GM18870 (cell line): ENCODE measurements at regions not wholly inside any gene's neighbourhood (a gene's known extent, or its start where the extent isn't known, plus 50 kb on each side); places are given as distances from the start of the nearest gene placed in this dataset.

ENCODE experiments used
- ATAC-seq: cut with Tn5 transposase; IDR thresholded peaks from one replicate; pipeline ENCODE4 v1.9.1; 2021; ENCODE audit warnings: moderate library complexity; ENCODE audit not compliant: unreplicated experiment

DNA sequence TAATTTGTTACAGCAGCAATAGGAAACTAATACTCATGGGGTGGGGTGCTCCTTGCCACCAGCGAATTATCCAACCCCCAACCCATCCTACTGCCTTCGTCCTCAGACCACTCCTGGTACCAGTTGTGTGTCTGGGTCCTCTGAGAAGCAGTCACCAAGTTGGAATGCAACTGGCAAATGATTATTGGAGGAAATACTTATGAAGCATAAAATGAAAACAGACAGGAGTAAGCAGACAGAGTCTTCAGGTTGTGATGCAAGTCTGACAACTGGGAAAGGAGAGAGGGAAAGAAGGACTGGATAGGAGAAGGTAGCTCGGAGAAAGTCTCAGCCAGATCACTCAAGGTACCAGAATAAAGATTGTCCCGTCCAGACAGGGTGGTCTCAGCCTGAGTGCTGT, 181.1 kb upstream of the ARID2 start:
- ATAC-seq = no peak

DNA sequence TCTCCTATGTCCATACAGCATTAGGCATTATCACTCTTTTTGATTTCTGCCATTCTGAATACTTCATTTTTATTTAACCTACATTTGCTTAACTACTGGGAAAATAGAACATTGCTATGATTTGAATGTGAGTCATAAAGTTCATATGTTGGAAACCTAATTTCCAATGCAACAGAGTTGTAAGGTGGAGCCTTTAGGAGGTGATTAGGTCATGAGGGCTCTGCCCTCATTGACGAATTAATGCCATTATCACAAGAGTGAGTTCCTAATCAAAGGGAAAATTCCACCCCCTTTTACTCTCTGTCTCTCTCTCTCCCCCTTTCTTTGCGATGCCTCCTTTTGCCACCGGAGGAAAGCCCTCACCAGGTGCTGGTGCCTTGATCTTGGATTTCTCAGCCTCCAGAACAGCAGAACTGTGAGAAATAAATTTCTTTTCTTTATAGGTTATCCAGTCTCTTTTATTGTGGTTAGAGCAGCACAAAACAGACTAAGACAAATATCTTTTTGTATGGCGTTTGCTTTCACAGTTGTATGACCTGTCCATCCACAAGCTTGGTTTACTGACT, 180.1 kb upstream of the ARID2 start:
- ATAC-seq = no peak

DNA sequence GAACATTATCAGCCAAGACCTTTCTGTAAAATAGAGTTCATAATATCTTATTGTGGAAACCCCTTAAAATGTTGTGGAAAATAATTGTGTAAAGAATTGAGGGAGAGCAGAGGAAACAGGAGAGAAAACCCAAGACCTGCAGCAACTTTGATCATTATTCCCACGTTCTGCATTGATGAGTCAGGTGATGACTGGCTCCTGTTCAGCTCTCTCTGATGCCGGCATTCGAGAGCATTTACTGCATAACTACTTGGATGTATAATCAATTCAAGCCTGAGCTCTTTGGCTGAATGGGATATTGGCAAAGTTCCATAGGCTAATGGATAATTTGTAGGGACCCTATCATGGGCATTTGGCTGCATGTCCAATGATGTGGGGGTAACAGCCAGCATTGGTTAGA, 176.3 kb upstream of the ARID2 start:
- no peak for ATAC-seq

DNA sequence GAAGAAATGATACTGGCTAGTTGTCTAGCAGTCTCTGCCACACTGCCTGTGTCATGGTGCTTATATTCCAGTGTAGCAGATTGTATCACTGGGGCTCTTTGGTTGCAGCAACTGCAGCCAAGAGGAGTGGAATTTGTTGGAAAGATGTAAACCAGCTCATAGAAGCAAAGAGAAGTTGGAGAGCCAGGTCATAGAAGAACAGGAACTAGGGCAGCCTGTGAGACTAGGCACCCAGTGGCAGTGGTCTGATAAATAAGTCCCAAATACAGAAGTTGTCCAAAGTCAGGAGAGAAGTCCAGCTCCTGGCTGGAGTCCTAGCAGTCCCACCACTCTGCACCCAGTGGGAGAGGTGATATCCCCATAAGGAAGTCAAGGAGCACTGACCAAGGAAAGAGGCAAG, 172.5 kb upstream of the ARID2 start:
- no peak for ATAC-seq

DNA sequence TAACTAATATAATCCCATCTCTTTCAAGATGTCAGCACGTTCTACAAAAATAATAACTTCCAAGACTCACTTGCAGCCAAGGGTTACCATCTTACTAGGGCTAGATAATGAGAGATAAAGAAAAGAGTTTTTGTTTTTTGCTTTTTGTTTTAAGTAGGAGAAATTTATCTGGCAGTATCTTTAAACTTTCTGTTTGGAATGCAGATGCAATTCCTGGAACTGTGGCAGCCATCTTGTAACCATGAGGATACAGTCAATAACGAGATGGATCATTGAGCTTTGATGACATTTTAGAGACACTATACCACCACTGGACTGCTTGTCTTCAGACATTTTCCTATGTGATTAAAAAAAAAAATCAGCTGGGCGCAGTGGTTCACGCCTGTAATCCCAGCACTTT, 171.2 kb upstream of the ARID2 start:
- no peak for ATAC-seq

- no peak for ATAC-seq
Observed at GRCh38 chr12:45559537-45559936, 170.0 kb upstream of the ARID2 start.

DNA sequence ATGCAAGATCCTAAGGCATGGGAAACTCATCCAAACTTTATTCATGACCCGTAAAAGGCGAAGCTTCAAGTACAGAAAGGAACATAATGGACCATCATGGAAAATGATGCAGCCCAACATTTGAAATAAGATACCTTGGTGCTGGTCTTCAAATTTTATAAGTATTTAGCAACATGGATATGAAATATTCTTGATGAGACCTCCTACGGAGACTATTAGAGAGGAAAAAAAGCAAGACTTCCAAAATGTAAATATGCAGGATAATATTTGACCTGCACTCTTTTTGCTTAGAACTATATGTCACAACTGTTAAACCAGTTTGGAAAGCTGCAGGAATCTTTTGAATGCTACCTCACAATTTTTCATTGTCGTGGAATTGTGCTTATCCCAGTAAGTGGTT, 168.8 kb upstream of the ARID2 start:
- ATAC-seq = no peak

DNA sequence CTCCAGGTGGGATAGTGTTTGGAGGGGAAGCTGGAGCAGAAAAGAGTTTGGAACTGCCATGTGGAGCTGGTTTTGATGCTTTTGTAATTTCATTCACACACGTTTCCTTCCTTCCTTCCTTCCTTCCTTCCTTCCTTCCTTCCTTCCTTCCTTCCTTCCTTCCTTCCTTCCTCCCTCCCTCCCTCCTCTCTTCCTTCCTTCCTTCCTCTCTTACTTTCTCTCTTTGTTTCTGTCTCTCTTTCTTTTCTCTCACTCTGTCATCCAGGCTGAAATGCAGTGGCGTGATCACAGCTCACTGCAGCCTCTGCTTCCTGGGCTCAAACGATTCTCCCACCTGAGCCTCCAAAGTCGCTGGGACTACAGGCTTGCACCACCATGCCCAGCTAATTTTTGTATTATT, 168.0 kb upstream of the ARID2 start:
- no peak for ATAC-seq

DNA sequence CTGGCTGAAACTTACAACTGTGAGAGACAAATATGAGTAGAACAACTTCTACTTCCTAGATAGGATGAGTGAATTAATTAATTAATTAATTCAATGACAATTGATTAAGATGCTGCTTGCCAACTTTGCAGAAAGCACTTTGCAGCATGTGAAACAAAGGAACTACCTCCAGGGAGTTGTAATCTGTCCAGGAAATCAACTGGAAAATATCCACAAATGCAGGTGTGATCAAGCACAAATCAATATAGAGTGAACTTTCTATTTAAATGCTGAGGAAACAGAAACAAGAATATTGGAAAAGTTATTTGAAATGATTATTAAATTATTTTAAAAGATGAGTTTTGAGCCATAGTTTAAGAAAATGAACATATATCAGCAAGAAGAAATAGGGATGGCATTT, 163.9 kb upstream of the ARID2 start:
- ATAC-seq = no peak

DNA sequence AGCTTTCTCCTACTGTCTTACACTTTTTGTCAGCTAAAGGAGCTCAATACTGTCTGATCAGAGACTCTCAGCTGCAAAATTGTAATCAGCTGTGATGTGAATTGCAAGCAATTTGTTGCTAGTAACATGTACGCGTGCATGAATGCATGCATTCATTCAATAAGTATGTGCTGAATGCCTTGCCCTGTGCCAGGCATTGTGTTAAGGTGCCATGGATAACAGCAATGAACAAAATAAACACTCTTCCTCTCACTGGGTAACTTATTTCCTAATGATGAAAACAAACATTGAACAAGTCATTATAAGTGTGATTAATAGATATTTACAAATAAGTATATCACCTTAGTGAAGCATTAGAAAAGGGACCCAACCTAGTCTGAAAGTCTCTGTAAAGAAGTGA, 163.2 kb upstream of the ARID2 start:
- ATAC-seq = no peak

DNA sequence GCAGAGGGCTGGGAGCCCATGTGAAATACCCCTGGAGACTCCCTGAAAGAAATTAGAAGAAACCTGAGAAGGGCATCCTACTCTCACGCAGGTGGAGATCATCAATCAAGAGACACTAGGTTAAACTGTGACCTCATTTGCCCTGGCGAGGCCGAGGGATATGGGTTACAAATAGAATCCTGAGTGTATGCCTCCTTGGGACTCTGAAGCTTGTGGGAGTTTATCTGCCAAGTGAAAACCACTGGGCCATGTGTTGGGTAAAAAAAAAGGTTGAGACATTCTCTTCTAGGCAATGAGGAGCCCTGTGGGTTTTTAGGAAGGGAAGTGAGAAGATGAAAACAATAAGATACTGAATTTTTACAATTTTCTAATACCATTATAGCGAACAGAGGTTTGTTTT, 160.7 kb upstream of the ARID2 start:
- no peak for ATAC-seq

DNA sequence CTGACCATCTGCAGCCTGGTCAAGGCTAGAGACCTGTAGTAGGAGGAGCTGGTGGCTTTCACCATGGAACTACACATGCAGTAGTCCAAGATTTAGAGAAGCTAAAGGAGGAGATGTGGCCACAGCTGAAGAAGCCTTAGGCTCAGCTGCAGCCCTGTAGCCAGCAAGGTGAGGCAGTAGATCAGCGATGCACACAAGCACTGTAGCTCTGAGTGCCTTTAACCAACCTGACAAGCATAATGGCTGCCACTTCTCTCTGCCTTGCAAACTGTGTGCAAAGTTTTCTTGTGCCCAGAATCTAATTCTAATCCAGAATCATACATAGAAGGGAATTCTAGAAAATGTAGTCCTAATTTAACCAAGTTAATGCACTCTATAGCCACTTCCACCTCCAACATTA, 159.0 kb upstream of the ARID2 start:
- ATAC-seq = no peak

GRCh38 chr12:45572114-45572513, 157.4 kb upstream of the ARID2 start:
- ATAC-seq = no peak

DNA sequence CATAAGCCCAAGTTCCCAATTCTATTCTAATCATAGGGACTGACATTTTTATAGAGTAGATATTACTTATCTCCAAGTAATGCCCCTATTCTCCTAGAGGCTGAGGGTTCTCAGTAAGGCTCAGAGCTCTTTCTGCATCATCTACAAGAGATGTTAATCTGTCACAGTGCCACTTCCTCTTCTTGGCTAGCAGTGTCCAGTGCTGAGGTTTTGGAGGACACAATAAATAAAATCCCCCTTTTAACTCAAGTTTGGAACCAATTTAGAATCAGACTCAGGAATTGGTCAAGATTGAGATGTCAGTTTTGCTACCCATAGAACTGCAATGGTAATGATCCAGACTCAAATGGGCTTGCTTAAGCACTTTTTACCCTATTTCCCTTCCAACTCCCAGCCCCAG, 154.1 kb upstream of the ARID2 start:
- ATAC-seq = no peak

DNA sequence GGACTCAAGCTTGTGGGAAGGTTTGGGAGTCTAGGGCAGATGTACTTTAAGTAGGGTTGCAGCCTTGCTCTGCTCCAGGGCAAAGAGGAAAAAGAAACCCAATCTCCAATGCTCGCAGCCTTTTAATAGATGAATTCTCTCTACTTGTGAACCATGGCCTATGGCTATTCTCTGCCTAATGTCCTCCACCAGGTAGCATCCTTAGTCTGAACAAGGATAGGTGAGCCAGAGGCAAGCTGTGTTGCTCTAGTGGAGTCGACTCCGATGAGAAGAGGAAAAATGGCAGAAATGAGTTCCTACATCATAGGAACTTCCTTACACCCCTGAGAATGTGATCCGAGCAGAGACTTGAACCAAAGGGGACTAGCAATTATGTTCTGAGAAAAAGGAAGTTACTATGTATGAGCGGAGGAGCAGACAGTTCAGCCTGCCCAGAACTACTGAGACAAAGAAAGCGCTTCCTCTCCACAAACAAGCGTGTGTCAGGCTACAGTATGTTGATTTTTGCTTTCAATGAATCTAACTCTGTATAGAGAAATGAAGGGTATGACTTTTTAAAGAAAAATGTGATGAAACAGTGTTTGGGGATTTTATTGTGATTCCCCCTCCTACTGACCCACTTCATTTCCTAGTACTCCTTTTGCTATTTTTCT, 153.6 kb upstream of the ARID2 start:
- ATAC-seq = peak; percentile 45

- ATAC-seq = peak; percentile 54
Observed at GRCh38 chr12:45577844-45578399, 151.6 kb upstream of the ARID2 start.

DNA sequence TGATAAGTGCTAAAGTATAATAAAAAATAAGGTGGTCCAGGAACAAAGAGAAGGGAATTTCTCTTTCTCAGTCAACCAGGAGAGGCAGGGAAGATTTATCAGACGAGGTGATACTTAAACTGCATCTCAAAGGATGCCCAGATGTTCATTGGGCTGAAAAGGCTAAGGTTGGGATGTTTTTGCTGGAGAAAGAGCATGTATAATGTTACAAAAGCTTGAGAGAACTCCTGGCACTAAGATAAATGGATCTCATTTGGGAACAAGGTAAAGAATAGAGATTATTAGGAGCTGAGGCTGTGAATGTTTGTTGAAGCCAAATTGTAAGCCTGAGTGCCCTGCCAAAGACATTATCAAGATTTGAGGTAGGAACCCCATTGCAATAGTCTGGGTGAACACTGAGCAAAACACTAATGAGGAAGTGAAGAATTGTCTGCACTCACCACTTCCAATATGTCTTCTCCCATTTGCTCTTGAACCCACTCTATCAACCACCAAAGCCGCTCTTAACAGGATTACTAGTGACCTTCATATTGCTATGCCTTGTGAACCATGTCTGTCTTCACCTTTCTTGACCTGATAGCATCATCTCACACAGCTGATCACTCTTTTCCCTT, 149.0 kb upstream of the ARID2 start:
- no peak for ATAC-seq

DNA sequence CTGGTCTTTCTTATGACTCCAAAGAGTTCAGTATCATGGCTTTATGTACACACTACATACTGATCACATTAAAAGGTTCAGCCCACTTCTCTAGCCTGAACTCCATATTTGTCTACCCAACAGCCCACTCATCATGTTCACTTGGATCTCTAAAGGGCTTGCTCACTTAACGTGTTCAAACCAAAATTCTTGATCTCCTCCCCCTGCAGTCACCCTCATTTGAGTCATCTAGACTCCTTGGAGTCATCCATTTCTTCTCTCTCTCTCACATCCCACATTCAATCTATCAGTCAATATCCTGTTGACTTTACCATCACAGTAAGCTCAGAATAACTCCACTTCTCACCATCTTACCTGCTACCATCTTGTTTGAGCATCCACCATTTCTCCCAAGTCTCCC, 148.4 kb upstream of the ARID2 start:
- ATAC-seq = no peak

DNA sequence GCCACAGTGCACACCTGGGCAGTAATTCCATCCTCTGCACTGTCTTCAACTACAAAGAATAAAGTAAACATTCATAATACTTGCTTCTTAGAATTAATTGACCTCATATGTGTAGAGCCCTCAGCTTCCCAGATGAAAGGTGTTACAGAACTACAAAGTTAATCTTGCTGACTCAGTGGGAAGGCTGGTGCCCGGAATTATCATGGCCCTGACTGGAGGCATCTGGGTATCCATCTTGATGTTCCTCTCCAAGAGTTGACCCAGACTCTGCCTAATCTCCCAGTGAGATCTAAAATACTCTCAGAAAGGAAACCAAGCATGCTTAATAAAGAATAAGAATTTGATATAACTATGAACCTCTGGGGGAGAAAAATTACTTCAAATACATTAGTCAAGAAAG, 147.0 kb upstream of the ARID2 start:
- no peak for ATAC-seq

DNA sequence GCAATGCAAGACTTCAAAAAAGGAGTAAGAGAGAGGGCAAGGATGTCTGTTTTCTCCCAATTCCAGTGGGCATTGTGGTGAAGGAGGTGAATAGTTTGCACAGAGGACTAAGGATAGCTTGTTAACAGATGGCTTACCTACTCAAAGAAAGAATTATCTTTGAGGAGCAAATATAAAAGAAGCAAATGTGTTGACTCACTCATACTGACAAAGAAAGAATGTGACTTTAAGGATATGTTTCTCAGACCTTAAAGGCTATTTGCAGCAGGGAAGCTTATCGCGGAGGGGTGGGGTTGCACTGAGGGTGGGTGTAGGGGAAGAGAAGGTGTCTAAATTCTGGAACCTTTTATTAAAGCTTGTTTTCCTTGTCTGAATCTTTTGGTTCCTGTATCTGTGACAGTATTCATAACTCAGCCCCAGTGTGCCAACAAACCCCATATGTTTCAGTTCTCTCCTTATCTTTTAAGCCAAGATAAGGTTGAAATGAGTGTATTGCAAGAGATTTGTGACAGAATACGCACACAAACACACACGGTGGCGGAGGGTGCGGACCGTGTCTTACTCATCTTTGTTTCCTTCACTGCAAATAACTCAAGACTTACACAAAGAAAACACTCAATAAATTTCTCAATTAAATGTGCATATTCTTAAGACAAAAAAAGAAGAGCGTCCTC, 146.4 kb upstream of the ARID2 start:
- ATAC-seq = no peak

DNA sequence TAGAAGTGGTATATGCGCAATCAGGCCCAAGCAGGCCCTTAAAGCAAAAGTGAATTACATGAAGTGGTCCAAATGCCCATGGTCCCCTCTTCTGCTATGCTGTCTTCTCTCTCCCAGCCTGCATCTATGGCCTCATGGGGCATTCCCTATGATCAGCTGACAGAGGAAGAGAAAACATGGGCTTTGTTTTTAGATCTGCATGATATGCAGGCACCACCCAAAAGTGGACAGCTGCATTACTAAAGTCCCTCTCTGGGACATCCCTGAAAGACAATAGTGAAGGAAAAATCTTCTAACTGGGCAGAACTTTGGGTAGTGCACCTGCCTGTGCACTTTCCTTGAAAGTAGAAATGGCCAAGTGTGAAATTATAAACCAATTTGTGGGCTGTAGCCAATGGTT, 145.2 kb upstream of the ARID2 start:
- no peak for ATAC-seq
